BJ (cell line): ENCODE measurements at regions not wholly inside any gene's neighbourhood (a gene's known extent, or its start where the extent isn't known, plus 50 kb on each side); places are given as distances from the start of the nearest gene placed in this dataset.

Experiments used
- CTCF ChIA-PET: fragments of 350-600 bp; formaldehyde crosslinking; extraction: SDS; loops from one replicate; lab custom pipeline; 2021; ENCODE audit warnings: antibody characterized with exemption, inconsistent platforms; lab: Yijun Ruan, JAX
- POLR2A ChIA-PET: fragments of 300-600 bp; sonication (Branson Sonifier 250); formaldehyde crosslinking; extraction: SDS; loops from one replicate; lab custom pipeline; 2021; ENCODE audit warnings: antibody characterized with exemption; lab: Charles Lee
- DNase-seq: peaks from one replicate; pipeline ENCODE4 v3.0.0-alpha.2; 2011; ENCODE audit warnings: low read depth
- H3K27me3 ChIP-seq: 2 replicates; pipeline ENCODE4 v1.6.0; 2011; ENCODE audit warnings: low read length; ENCODE audit not compliant: control insufficient read depth, insufficient read depth
- H3K36me3 ChIP-seq: 2 replicates; pipeline ENCODE4 v1.5.1; 2011; ENCODE audit warnings: low read length; ENCODE audit not compliant: control insufficient read depth, insufficient read depth
- H3K4me3 ChIP-seq: 2 replicates; pipeline ENCODE4 v1.5.1; 2011; ENCODE audit warnings: low read depth, mild to moderate bottlenecking, control low read depth, low read length
- TF ChIP-seq, protein P1 (sequence below): IDR thresholded peaks from 2 replicates; pipeline ENCODE4 v1.5.1; 2011; ENCODE audit warnings: low read depth, mild to moderate bottlenecking, control low read depth, inconsistent platforms, low read length, moderate library complexity; ENCODE audit not compliant: insufficient read depth

DNA sequence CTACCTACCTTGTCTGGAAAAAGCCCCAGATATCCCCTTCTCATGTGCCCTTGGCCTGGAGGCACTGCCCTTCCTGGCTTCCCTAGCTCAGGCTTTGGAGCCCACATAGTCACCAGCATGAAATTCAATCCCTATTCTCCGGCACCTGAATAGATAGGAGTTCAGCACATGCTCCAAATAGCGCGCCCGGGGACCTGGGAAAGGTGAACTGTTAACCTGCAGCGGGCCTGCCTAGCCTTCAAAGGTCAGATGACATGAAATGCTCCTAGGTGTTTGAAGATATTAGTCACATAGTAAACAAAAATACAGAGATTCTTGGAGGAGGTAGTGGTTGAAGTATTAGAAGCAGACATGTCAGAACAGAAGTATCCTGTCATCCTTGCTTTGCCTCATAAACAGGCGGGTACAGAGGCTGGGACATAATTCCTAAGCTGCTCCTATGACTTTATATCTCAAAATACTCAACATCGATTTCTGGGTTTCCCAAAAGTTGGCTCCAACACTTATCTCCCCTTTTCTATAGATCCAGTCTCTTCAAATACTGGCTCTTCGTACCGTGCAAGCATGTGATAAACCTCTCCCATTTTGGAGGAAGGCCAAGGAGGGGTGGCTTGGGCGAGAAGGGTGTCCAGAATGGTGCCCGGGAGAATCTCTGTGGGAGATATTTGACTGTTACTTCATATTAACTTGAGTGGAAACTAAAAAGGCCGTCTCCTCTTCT, 88.0 kb upstream of the ANKH start:
- TF ChIP-seq, protein P1, sequence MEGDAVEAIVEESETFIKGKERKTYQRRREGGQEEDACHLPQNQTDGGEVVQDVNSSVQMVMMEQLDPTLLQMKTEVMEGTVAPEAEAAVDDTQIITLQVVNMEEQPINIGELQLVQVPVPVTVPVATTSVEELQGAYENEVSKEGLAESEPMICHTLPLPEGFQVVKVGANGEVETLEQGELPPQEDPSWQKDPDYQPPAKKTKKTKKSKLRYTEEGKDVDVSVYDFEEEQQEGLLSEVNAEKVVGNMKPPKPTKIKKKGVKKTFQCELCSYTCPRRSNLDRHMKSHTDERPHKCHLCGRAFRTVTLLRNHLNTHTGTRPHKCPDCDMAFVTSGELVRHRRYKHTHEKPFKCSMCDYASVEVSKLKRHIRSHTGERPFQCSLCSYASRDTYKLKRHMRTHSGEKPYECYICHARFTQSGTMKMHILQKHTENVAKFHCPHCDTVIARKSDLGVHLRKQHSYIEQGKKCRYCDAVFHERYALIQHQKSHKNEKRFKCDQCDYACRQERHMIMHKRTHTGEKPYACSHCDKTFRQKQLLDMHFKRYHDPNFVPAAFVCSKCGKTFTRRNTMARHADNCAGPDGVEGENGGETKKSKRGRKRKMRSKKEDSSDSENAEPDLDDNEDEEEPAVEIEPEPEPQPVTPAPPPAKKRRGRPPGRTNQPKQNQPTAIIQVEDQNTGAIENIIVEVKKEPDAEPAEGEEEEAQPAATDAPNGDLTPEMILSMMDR = no peak
- no peak overlapping the region for H3K4me3 ChIP-seq
- H3K27me3 ChIP-seq = 0 out of 2 replicates have a peak, but pooled peaks cover 3% of the 10 kb centered on the region
- ChIA-PET CTCF (no interaction called here), POLR2A (no interaction called here)
- no peak for DNase-seq
- no peaks in the 10 kb centered on the region for H3K36me3 ChIP-seq

DNA sequence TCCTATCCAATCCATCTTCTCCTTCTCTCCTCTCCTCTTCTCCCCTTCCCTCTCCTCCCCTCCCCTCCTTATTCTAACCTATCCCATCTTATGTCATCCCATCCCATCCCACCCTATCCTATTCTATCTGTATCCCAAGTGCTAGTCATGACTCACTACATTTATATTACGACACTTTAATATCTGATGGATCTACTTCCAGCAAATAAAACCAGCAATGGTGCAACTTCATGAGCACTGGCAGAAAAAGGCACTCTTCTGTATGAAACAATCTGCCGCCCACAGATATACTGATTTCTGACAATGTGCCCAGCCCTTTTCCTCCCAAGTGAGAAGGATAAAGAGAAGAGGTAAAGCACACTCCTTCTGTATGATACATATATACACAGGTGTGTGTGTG, 86.6 kb upstream of the ANKH start:
- Histone ChIP-seq H3K36me3 (no peaks in the 10 kb centered on the region), H3K27me3 (peaks cover 3% of the 10 kb centered on the region; the same call in 1 of the 2 replicates), H3K4me3 (no peak overlapping the region)
- no peak for DNase-seq
- TF ChIP-seq, protein P1 = no peak
- ChIA-PET CTCF (no interaction called here), POLR2A (no interaction called here)

DNA sequence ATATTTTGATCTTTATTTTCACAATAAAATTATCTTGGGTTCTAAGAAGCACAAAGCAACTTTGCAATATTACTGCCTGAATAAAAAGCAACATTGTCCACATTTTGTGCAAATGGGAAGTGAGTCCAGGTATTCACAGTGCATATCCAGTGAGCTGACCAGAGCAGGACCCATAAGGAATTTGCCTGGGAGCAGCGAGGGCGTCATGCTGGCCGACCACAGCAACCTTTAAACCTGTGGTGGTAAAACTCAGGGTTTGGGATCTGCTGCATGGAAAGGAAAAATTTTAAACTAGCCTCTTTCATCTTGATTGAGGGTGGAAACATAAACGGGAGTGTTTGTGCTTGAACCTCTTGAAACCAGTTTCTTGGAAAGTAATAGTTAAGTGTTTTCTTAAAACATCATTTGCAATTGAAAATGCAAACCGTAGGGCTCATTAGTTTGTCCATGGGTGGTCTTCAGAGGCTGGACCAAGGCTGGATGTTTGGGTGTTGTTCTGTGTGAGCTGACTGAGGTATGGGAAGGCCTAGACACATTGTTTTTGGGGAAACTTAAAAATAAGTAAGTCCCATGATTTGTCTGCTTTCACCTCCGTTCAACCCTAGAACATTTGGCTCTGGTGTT, 85.0 kb upstream of the ANKH start:
- POLR2A ChIA-PET = no interaction called here
- CTCF ChIA-PET = interaction anchor here (1.0 kb wide), 1 partner anchor 28 kb away, joined by 3 read pairs; no protein-coding TSS in a partner anchor

DNA sequence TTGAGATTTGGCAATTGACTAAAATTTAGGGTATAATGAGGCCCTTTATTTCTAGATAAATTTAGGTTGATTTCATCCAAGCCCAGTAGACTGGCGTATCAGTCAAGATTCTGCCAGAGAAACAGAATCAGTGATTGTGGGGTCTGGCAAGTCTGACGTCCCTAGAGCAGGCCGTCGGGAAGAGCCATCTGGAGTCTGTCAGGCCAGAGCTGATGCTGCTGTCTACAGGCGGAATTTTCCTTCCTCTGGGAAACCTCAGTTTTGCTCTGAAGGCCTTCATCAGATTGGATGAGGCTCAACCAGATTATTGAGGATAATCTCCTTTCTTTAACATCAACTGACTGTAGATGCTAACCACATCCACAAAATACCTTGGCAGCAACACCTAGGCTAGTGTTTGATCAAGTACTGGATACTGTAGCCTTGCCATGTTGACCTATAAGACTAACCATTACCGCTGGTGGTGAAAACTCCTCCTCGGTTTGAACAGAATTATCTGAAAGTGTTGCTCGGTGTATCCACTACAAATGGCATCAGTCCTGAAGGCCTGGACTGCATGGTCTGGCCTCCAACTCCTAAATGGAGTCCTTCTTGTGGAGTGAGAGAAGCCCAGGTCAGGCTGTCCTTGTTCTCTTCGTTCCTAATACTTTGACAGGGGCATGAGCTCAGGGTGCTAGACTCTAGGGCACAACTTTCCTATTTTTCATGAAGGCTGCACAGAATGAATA, 83.2 kb upstream of the ANKH start:
- CTCF ChIA-PET = no interaction called here

More for the DNA sequence above, 85.0 kb upstream of the ANKH start:
- TF ChIP-seq, protein P1 = no peak
- Histone ChIP-seq H3K4me3 (no peak overlapping the region), H3K27me3 (no peaks in the 10 kb centered on the region; the same call in none of the 2 replicates), H3K36me3 (no peaks in the 10 kb centered on the region)
- no peak for DNase-seq

More for the DNA sequence above, 83.2 kb upstream of the ANKH start:
- no peaks in the 10 kb centered on the region for H3K36me3 ChIP-seq
- TF ChIP-seq, protein P1 = no peak
- POLR2A ChIA-PET = no interaction called here
- no peak overlapping the region for H3K4me3 ChIP-seq
- peaks cover 2% of the 10 kb centered on the region for H3K27me3 ChIP-seq
- no peak for DNase-seq
